B cell (primary cell): ENCODE measurements at regions not wholly inside any gene's neighbourhood (a gene's known extent, or its start where the extent isn't known, plus 50 kb on each side); places are given as distances from the start of the nearest gene placed in this dataset.

Experiments used
- ATAC-seq: fragments of 200-7000 bp; cut with Tn5 transposase; one replicate; pipeline ENCODE4 v1.10.0; 2021; ENCODE audit warnings: low read depth, mild to moderate bottlenecking, moderate number of reproducible peaks, moderate library complexity
- CTCF ChIA-PET: fragments of 350-600 bp; sonication (Branson Sonifier 250); formaldehyde crosslinking; loops from one replicate; lab custom pipeline; 2021; ENCODE audit warnings: antibody characterized with exemption, inconsistent platforms; lab: Charles Lee
- POLR2A ChIA-PET: fragments of 350-600 bp; sonication (Branson Sonifier 250); formaldehyde crosslinking; loops from one replicate; lab custom pipeline; 2021; ENCODE audit warnings: antibody characterized with exemption; lab: Charles Lee
- DNase-seq: peaks from one replicate; pipeline ENCODE4 v3.0.0; 2013
- H2AFZ ChIP-seq: 2 replicates; pipeline ENCODE4 v1.6.1; 2012; ENCODE audit warnings: mild to moderate bottlenecking, low read depth, low read length; ENCODE audit not compliant: insufficient read depth, poor library complexity, severe bottlenecking
- H3K27ac ChIP-seq, 2 donors: 1 replicate in 1 of 2; 2 replicates in 1 of 2; pipeline ENCODE4 v1.5.1; 2012 to 2013; ENCODE audit warnings: low read length in 2 of 2, mild to moderate bottlenecking in 2 of 2, moderate library complexity in 1 of 2
- H3K27me3 ChIP-seq, 4 experiments: fragments of 200-600 bp in 1 of 4; sonication (generic) in 1 of 4; replicated peaks in 1 of 4; 1 replicate in 2 of 4; 2 replicates in 2 of 4; pipeline versions ENCODE4 v1.6.1 to v1.7.0; 2013 to 2016; ENCODE audit warnings: low read length in 3 of 4, mild to moderate bottlenecking in 2 of 4, mixed read lengths in 1 of 4, moderate library complexity in 1 of 4; ENCODE audit not compliant: insufficient read depth in 4 of 4, control insufficient read depth in 3 of 4; ENCODE audit errors: control extremely low read depth in 1 of 4
- H3K36me3 ChIP-seq, 2 experiments: replicated peaks in 1 of 2; 1 replicate in 1 of 2; 2 replicates in 1 of 2; pipeline versions ENCODE4 v1.6.1 to v1.7.1; 2013; ENCODE audit warnings: low read length in 1 of 2; ENCODE audit not compliant: insufficient read depth in 2 of 2, control insufficient read depth in 1 of 2; ENCODE audit errors: control extremely low read depth in 1 of 2, extremely low read depth in 1 of 2
- H3K4me1 ChIP-seq, 2 donors: fragments of 200-600 bp in 1 of 2; sonication (generic) in 1 of 2; 1 replicate in 1 of 2; 2 replicates in 1 of 2; pipeline versions ENCODE4 v1.5.1 to v1.6.1; 2013 to 2017; ENCODE audit warnings: low read length in 2 of 2; ENCODE audit not compliant: control insufficient read depth in 2 of 2, insufficient read depth in 2 of 2
- H3K4me2 ChIP-seq: replicated peaks from 2 replicates; pipeline ENCODE3; 2012; ENCODE audit warnings: mild to moderate bottlenecking, low read depth, low read length; ENCODE audit not compliant: poor library complexity, severe bottlenecking
- H3K4me3 ChIP-seq, 5 experiments: fragments of 200-600 bp in 1 of 5; sonication (generic) in 1 of 5; 1 replicate in 3 of 5; 2 replicates in 2 of 5; pipeline versions ENCODE4 v1.5.1 to v1.7.0; 2011 to 2016; ENCODE audit warnings: low read length in 4 of 5, mild to moderate bottlenecking in 4 of 5, low read depth in 2 of 5, control low read depth in 1 of 5, moderate library complexity in 1 of 5; ENCODE audit not compliant: insufficient read depth in 1 of 5; ENCODE audit errors: control extremely low read depth in 1 of 5, extremely low read depth in 1 of 5
- H3K79me2 ChIP-seq: fragments of 200-600 bp; sonication (generic); one replicate; pipeline ENCODE4 v1.6.0; 2016; ENCODE audit warnings: low read length; ENCODE audit not compliant: control insufficient read depth, insufficient read depth
- H3K9ac ChIP-seq: fragments of 200-600 bp; sonication (generic); 2 replicates; pipeline ENCODE4 v1.6.1; 2017; ENCODE audit warnings: mild to moderate bottlenecking, low read length, moderate library complexity
- H3K9me3 ChIP-seq, 3 donors: one replicate each; pipeline versions ENCODE4 v1.6.1 to v1.7.1; 2013; ENCODE audit warnings: low read length in 2 of 3; ENCODE audit not compliant: control insufficient read depth in 2 of 3, insufficient read depth in 1 of 3; ENCODE audit errors: control extremely low read depth in 1 of 3
- H4K20me1 ChIP-seq: 2 replicates; pipeline ENCODE4 v1.6.0; 2012; ENCODE audit warnings: mild to moderate bottlenecking, low read length; ENCODE audit not compliant: insufficient read depth, control insufficient read depth, poor library complexity, severe bottlenecking
- H3K27ac Mint-ChIP-seq: one replicate; pipeline ENCODE4 v1.8.0; 2021; ENCODE audit warnings: mixed read lengths
- H3K27me3 Mint-ChIP-seq: one replicate; pipeline ENCODE4 v1.8.0; 2021; ENCODE audit warnings: mixed read lengths
- H3K4me1 Mint-ChIP-seq: one replicate; pipeline ENCODE4 v1.8.0; 2021; ENCODE audit warnings: mixed read lengths
- H3K4me3 Mint-ChIP-seq: one replicate; pipeline ENCODE4 v1.8.0; 2021; ENCODE audit warnings: mixed read lengths
- H3K9me3 Mint-ChIP-seq: one replicate; pipeline ENCODE4 v1.8.0; 2022; ENCODE audit warnings: mixed read lengths; ENCODE audit not compliant: insufficient read depth
- CTCF ChIP-seq: fragments of 200-600 bp; IDR thresholded peaks from one replicate; pipeline ENCODE4 v1.8.0; 2022; ENCODE audit warnings: antibody characterized with exemption, mild to moderate bottlenecking
- EZH2 ChIP-seq: IDR thresholded peaks from 2 replicates; pipeline ENCODE4 v1.6.1; 2012; ENCODE audit warnings: borderline replicate concordance, low read depth, mild to moderate bottlenecking, moderate library complexity, low read length; ENCODE audit not compliant: insufficient read depth, poor library complexity, severe bottlenecking
- WGBS: methylation state at CpG from one replicate; pipeline ENCODE4 v1.1.5; 2013; ENCODE audit warnings: missing lambda C conversion rate; ENCODE audit not compliant: insufficient coverage; 5-methylcytosine and 5-hydroxymethylcytosine counted together
- intact Hi-C: fragments of 100-400 bp; cut with micrococcal nuclease; formaldehyde crosslinking; loops from one replicate; pipeline ENCODE4 v1.10.0; 2022

GRCh38 chr5:8226148-8226547 is 357.2 kb downstream of the MTRR start:
- Mint-ChIP-seq H3K27me3 (no peaks in the 10 kb centered on the region), H3K9me3 (peaks cover 2% of the 10 kb centered on the region), H3K27ac (no peak overlapping the region), H3K4me3 (no peak overlapping the region), H3K4me1 (no peaks in the 10 kb centered on the region)
- no peak overlapping the region for H3K4me3 ChIP-seq
- POLR2A ChIA-PET: no interaction called here
- no peaks in the 10 kb centered on the region for H3K4me1 ChIP-seq
- H3K9ac ChIP-seq: no peak overlapping the region
- H3K36me3 ChIP-seq: no peaks in the 10 kb centered on the region
- no peaks in the 10 kb centered on the region for H3K79me2 ChIP-seq
- no peak overlapping the region for H2AFZ ChIP-seq
- WGBS: 80% methylated on average over 2 of the region's 3 CpGs
- H3K27ac ChIP-seq: no peak overlapping the region
- TF ChIP-seq EZH2 (no peak), CTCF (no peak)
- no peaks in the 10 kb centered on the region for H4K20me1 ChIP-seq
- CTCF ChIA-PET: no interaction called here
- DNase-seq (no peak), ATAC-seq (no peak)
- H3K27me3 ChIP-seq: no peaks in the 10 kb centered on the region
- H3K4me2 ChIP-seq: no peak overlapping the region
- intact Hi-C loops: no loop called here
- H3K9me3 ChIP-seq: no peaks in the 10 kb centered on the region

- 100% methylated on average over 3 of the region's 8 CpGs for WGBS
- Histone ChIP-seq H3K27ac (no peak overlapping the region), H3K9ac (no peak overlapping the region), H3K4me2 (no peak overlapping the region), H3K4me3 (no peak overlapping the region), H3K9me3 (no peaks in the 10 kb centered on the region), H3K27me3 (no peaks in the 10 kb centered on the region), H3K79me2 (no peaks in the 10 kb centered on the region), H3K36me3 (no peaks in the 10 kb centered on the region), H2AFZ (no peak overlapping the region), H4K20me1 (no peaks in the 10 kb centered on the region), H3K4me1 (no peaks in the 10 kb centered on the region)
- no peaks in the 10 kb centered on the region for H3K4me1 Mint-ChIP-seq
- ATAC-seq: no peak
- ChIA-PET CTCF (no interaction called here), POLR2A (no interaction called here)
- H3K27ac Mint-ChIP-seq: no peak overlapping the region
- H3K4me3 Mint-ChIP-seq: no peak overlapping the region
- H3K27me3 Mint-ChIP-seq: no peaks in the 10 kb centered on the region
- DNase-seq: no peak
- intact Hi-C loops: no loop called here
- H3K9me3 Mint-ChIP-seq: peaks cover 2% of the 10 kb centered on the region
- TF ChIP-seq EZH2 (no peak), CTCF (no peak)
Observed at GRCh38 chr5:8227112-8227511, 358.2 kb downstream of the MTRR start.
